H9 (cell line): ENCODE measurements at regions not wholly inside any gene's neighbourhood (a gene's known extent, or its start where the extent isn't known, plus 50 kb on each side); places are given as distances from the start of the nearest gene placed in this dataset.

Source experiments
- DNase-seq: peaks from one replicate; pipeline ENCODE4 v3.0.0-alpha.2; 2017
- H2AFZ ChIP-seq: one replicate; pipeline ENCODE4 v1.6.1; 2013; ENCODE audit warnings: mild to moderate bottlenecking, low read length, control low read depth, moderate library complexity
- H2AK5ac ChIP-seq: 2 replicates; pipeline ENCODE4 v1.6.1; 2013; ENCODE audit warnings: low read length, control low read depth, mixed read lengths; ENCODE audit not compliant: insufficient read length
- H2BK120ac ChIP-seq: one replicate; pipeline ENCODE4 v1.6.1; 2013; ENCODE audit warnings: low read depth, mild to moderate bottlenecking, low read length, control low read depth, inconsistent platforms; ENCODE audit not compliant: poor library complexity, severe bottlenecking
- H2BK12ac ChIP-seq: 2 replicates; pipeline ENCODE4 v1.6.1; 2013; ENCODE audit warnings: low read length, control low read depth, mixed read lengths, low read depth; ENCODE audit not compliant: insufficient read length
- H2BK15ac ChIP-seq: 2 replicates; pipeline ENCODE4 v1.6.1; 2013; ENCODE audit warnings: low read depth, low read length, control low read depth
- H2BK20ac ChIP-seq: one replicate; pipeline ENCODE4 v1.6.1; 2013; ENCODE audit warnings: low read depth, mild to moderate bottlenecking, low read length, control low read depth, inconsistent platforms; ENCODE audit not compliant: poor library complexity, severe bottlenecking
- H2BK5ac ChIP-seq: 2 replicates; pipeline ENCODE4 v1.6.1; 2013; ENCODE audit warnings: low read length, control low read depth, mixed read lengths; ENCODE audit not compliant: insufficient read length
- H3K14ac ChIP-seq: 2 replicates; pipeline ENCODE4 v1.6.1; 2013; ENCODE audit warnings: low read length, control low read depth; ENCODE audit not compliant: insufficient read depth
- H3K18ac ChIP-seq: 2 replicates; pipeline ENCODE4 v1.6.1; 2013; ENCODE audit warnings: low read depth, mild to moderate bottlenecking, mixed read lengths, low read length, control low read depth; ENCODE audit not compliant: insufficient read length
- H3K23ac ChIP-seq: 2 replicates; pipeline ENCODE4 v1.6.1; 2013; ENCODE audit warnings: low read length, control low read depth, mixed read lengths, low read depth; ENCODE audit not compliant: insufficient read length
- H3K23me2 ChIP-seq: 2 replicates; pipeline ENCODE4 v1.6.1; 2013; ENCODE audit warnings: low read depth, mild to moderate bottlenecking, mixed read lengths, low read length, control low read depth; ENCODE audit not compliant: insufficient read length, poor library complexity, severe bottlenecking
- H3K27ac ChIP-seq: 2 replicates; pipeline ENCODE4 v1.5.1; 2013; ENCODE audit warnings: low read length, control low read depth, mixed read lengths, low read depth; ENCODE audit not compliant: insufficient read length
- H3K27me3 ChIP-seq: 2 replicates; pipeline ENCODE4 v1.6.1; 2013; ENCODE audit warnings: low read length, control low read depth, inconsistent platforms; ENCODE audit not compliant: insufficient read depth
- H3K4ac ChIP-seq: 2 replicates; pipeline ENCODE4 v1.6.1; 2013; ENCODE audit warnings: low read depth, mild to moderate bottlenecking, control low read depth, inconsistent platforms, low read length, moderate library complexity
- H3K4me1 ChIP-seq: 2 replicates; pipeline ENCODE4 v1.6.1; 2013; ENCODE audit warnings: low read length, control low read depth, inconsistent platforms; ENCODE audit not compliant: insufficient read depth
- H3K4me2 ChIP-seq: 2 replicates; pipeline ENCODE4 v1.6.1; 2013; ENCODE audit warnings: low read length, control low read depth, mixed read lengths; ENCODE audit not compliant: insufficient read length, insufficient read depth
- H3K56ac ChIP-seq: 2 replicates; pipeline ENCODE4 v1.6.1; 2013; ENCODE audit warnings: low read depth, mild to moderate bottlenecking, mixed read lengths, low read length, control low read depth; ENCODE audit not compliant: insufficient read length
- H3K79me1 ChIP-seq: 2 replicates; pipeline ENCODE4 v1.6.1; 2013; ENCODE audit warnings: low read depth, mild to moderate bottlenecking, moderate library complexity, low read length, control low read depth, inconsistent platforms; ENCODE audit not compliant: insufficient read depth, poor library complexity, severe bottlenecking
- H3K79me2 ChIP-seq: 2 replicates; pipeline ENCODE4 v1.6.1; 2013; ENCODE audit warnings: low read length, control low read depth, inconsistent platforms; ENCODE audit not compliant: insufficient read depth
- H3K9ac ChIP-seq: 2 replicates; pipeline ENCODE4 v1.6.1; 2013; ENCODE audit warnings: low read length, control low read depth, mixed read lengths; ENCODE audit not compliant: insufficient read length; ENCODE audit errors: extremely low read depth
- H3K9me3 ChIP-seq: one replicate; pipeline ENCODE4 v1.6.1; 2013; ENCODE audit warnings: low read depth, low read length, inconsistent platforms; ENCODE audit not compliant: control insufficient read depth
- H3T11ph ChIP-seq: one replicate; pipeline ENCODE4 v1.6.1; 2013; ENCODE audit warnings: mild to moderate bottlenecking, low read length, control low read depth, inconsistent platforms
- H4K20me1 ChIP-seq: one replicate; pipeline ENCODE4 v1.6.1; 2013; ENCODE audit not compliant: control insufficient read depth, insufficient read length, insufficient read depth
- H4K5ac ChIP-seq: 2 replicates; pipeline ENCODE4 v1.6.1; 2013; ENCODE audit warnings: low read depth, mild to moderate bottlenecking, mixed read lengths, low read length, control low read depth; ENCODE audit not compliant: insufficient read length
- H4K8ac ChIP-seq: replicated peaks from 2 replicates; pipeline ENCODE4 v1.6.1; 2013; ENCODE audit warnings: low read length, control low read depth, mixed read lengths, low read depth; ENCODE audit not compliant: insufficient read length
- H4K91ac ChIP-seq: 2 replicates; pipeline ENCODE4 v1.6.1; 2013; ENCODE audit warnings: low read depth, mild to moderate bottlenecking, moderate library complexity, mixed read lengths, low read length, control low read depth; ENCODE audit not compliant: insufficient read length
- H3K27ac Mint-ChIP-seq, 3 experiments: 2 replicates in 2 of 3; 3 replicates in 1 of 3; pipeline ENCODE4 v1.8.0; 2020 to 2021; ENCODE audit warnings: mixed read lengths in 3 of 3, mild to moderate bottlenecking in 1 of 3, moderate library complexity in 1 of 3
- H3K27me3 Mint-ChIP-seq: 2 replicates; pipeline ENCODE4 v1.8.0; 2021; ENCODE audit warnings: low read depth, mild to moderate bottlenecking, moderate library complexity, mixed read lengths
- H3K36me3 Mint-ChIP-seq, 3 experiments: 2 replicates in 2 of 3; 3 replicates in 1 of 3; pipeline ENCODE4 v1.8.0; 2020 to 2021; ENCODE audit warnings: low read depth in 3 of 3, mixed read lengths in 3 of 3; ENCODE audit not compliant: insufficient read depth in 1 of 3
- H3K4me1 Mint-ChIP-seq, 2 experiments: 2 replicates each; pipeline ENCODE4 v1.8.0; 2020; ENCODE audit warnings: mixed read lengths in 2 of 2
- H3K4me3 Mint-ChIP-seq, 2 experiments: 2 replicates in 1 of 2; 3 replicates in 1 of 2; pipeline ENCODE4 v1.8.0; 2020 to 2021; ENCODE audit warnings: mild to moderate bottlenecking in 2 of 2, mixed read lengths in 2 of 2, moderate library complexity in 1 of 2
- H3K9me3 Mint-ChIP-seq, 2 experiments: 2 replicates in 1 of 2; 3 replicates in 1 of 2; pipeline ENCODE4 v1.8.0; 2020; ENCODE audit warnings: mild to moderate bottlenecking in 2 of 2, mixed read lengths in 2 of 2, moderate library complexity in 1 of 2
- CTCF ChIP-seq: fragments of 200-600 bp; sonication (generic); conservative IDR thresholded peaks from 3 replicates; pipeline ENCODE4 v1.8.0; 2021; ENCODE audit warnings: antibody characterized with exemption, mild to moderate bottlenecking
- WGBS: extraction: QIAGEN DNeasy Blood & Tissue Kit; methylation state at CpG from one replicate; pipeline ENCODE4 v1.1.7; 2013; ENCODE audit warnings: missing lambda C conversion rate, low lambda C conversion rate, mixed read lengths; ENCODE audit not compliant: insufficient read length; ENCODE audit errors: extremely low coverage; 5-methylcytosine and 5-hydroxymethylcytosine counted together

- H3K9ac ChIP-seq, result no peak overlapping the region
- H3K79me2 ChIP-seq, result no peaks in the 10 kb centered on the region
- H4K91ac ChIP-seq, result no peak overlapping the region
- no peaks in the 10 kb centered on the region for H3K79me1 ChIP-seq
- Mint-ChIP-seq H3K4me1 (no peaks in the 10 kb centered on the region; a peak in 1 of 4 replicates), H3K27me3 (peaks cover 2% of the 10 kb centered on the region), H3K9me3 (peaks cover 0 to 4% of the 10 kb centered on the region in 2 experiments; a peak in 1 of 5 replicates), H3K4me3 (no peak overlapping the region), H3K27ac (no peak overlapping the region), H3K36me3 (no peaks in the 10 kb centered on the region)
- H3K4ac ChIP-seq, result no peak overlapping the region
- no peak overlapping the region for H3K23ac ChIP-seq
- no peaks in the 10 kb centered on the region for H3K27me3 ChIP-seq
- no peak overlapping the region for H2BK5ac ChIP-seq
- H3K4me1 ChIP-seq, result no peaks in the 10 kb centered on the region
- no peak overlapping the region for H3K18ac ChIP-seq
- H3K23me2 ChIP-seq, result no peaks in the 10 kb centered on the region
- H4K8ac ChIP-seq, result no peak overlapping the region
- no peak overlapping the region for H2BK12ac ChIP-seq
- no peak overlapping the region for H3K56ac ChIP-seq
- no peak overlapping the region for H2AK5ac ChIP-seq
- no peak overlapping the region for H2AFZ ChIP-seq
- no peak overlapping the region for H3K27ac ChIP-seq
- H2BK120ac ChIP-seq, result no peak overlapping the region
- H4K5ac ChIP-seq, result no peak overlapping the region
- H3K14ac ChIP-seq, result no peak overlapping the region
- H3K9me3 ChIP-seq, result no peaks in the 10 kb centered on the region
- no peak for TF ChIP-seq CTCF
- H2BK20ac ChIP-seq, result no peak overlapping the region
- no CpG with 5 or more reads among the region's 50 CpGs for WGBS
- H3T11ph ChIP-seq, result no peak overlapping the region
- H3K4me2 ChIP-seq, result no peak overlapping the region
- H2BK15ac ChIP-seq, result no peak overlapping the region
- no peaks in the 10 kb centered on the region for H4K20me1 ChIP-seq
- no peak for DNase-seq
These were observed 140.1 kb downstream of the ZDHHC20 start for GRCh38 chr13:21318891-21319532.
